ENCODE measurements at regions not wholly inside any gene's neighbourhood (a gene's known extent, or its start where the extent isn't known, plus 50 kb on each side); places are given as distances from the start of the nearest gene placed in this dataset.
A peak's percentile ranks its signal among the peaks of the same experiment; 100 is the strongest.

DNA sequence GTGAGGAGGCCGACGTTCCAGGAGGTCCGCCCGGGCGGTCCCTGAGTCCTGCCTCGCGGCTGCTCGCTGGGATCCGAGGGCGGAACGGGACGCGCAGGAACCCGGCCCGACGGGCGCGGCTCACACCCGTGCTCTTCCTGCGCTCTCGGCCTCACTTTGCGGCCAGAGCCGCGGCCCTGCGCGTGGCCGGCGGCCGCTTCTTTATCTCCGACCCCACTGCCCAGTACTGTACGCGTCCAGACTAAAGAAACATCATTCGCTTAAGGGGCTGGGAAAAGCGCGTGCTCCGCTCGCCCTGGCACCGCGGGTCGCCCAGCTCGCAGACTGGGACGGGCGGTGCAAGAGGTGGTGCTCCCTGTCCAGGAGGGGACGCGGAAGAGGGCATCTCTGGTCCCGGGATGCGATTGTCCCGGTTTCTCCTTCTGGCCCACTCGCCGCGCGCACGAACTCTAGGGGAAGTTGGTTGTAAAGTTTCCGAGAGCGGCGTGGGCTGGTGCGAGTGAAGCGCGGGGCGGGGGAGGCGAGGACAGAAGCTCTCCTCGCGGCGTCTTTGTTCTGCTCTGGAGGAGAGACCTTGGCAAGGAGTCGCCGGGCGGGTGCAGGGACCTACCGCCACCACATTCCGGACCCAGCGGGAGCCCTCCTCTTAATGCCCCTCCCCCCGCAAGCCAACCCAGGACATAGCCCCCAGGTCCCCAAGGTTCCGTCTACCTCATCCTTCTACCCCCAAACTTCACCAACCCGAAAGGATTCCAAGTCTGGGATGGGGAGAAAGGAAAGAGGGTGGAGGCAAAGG lies 71.0 kb downstream of the SOX4 start:
- DNase-seq, result peak in 1 of 2 donors; percentile 29
- peaks cover 0 to 52% of the 10 kb centered on the region in 2 donors for H3K27me3 ChIP-seq
- H3K4me3 ChIP-seq, result peak overlapping the region; percentile 47 to 60
- TF ChIP-seq, protein P1, sequence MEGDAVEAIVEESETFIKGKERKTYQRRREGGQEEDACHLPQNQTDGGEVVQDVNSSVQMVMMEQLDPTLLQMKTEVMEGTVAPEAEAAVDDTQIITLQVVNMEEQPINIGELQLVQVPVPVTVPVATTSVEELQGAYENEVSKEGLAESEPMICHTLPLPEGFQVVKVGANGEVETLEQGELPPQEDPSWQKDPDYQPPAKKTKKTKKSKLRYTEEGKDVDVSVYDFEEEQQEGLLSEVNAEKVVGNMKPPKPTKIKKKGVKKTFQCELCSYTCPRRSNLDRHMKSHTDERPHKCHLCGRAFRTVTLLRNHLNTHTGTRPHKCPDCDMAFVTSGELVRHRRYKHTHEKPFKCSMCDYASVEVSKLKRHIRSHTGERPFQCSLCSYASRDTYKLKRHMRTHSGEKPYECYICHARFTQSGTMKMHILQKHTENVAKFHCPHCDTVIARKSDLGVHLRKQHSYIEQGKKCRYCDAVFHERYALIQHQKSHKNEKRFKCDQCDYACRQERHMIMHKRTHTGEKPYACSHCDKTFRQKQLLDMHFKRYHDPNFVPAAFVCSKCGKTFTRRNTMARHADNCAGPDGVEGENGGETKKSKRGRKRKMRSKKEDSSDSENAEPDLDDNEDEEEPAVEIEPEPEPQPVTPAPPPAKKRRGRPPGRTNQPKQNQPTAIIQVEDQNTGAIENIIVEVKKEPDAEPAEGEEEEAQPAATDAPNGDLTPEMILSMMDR (IDR thresholded peaks at IDR 0.05), result no peak
- intact Hi-C loops (cut with DNase I; ENCODE audit: low total_unique reads), result loop anchor here (10.0 kb wide), 1 partner anchor 70 kb away; the partner anchor contains the start of gene SOX4
- H3K4me1 ChIP-seq, result peaks cover 0 to 31% (median 22%) of the 10 kb centered on the region in 4 donors
- no peaks in the 10 kb centered on the region for H3K36me3 ChIP-seq
- H3K27ac ChIP-seq, result no peak overlapping the region
- H3K9me3 ChIP-seq, result no peaks in the 10 kb centered on the region

DNA sequence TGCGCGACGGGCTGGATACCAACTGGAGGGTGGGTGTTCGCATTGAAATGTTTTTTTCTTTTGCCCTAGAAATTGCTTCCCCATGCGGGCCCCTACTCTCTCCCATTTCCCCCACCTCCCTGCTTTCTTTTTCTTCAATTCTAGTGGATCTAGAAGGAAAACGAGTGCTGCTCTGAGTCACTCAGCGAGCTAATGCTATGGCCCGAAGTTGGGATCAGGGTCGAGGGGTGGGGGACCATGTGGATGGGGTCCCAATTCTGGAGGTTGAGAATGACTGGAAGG lies 71.5 kb downstream of the SOX4 start:
- no peaks in the 10 kb centered on the region for H3K9me3 ChIP-seq
- peaks cover 0 to 31% (median 22%) of the 10 kb centered on the region in 4 donors for H3K4me1 ChIP-seq
- H3K27me3 ChIP-seq, result peaks cover 0 to 52% of the 10 kb centered on the region in 2 donors
- DNase-seq, result no peak
- TF ChIP-seq, protein P1 (IDR thresholded peaks at IDR 0.05), result no peak
- peak overlapping the region; percentile 47 to 60 for H3K4me3 ChIP-seq
- no peak overlapping the region for H3K27ac ChIP-seq
- H3K36me3 ChIP-seq, result no peaks in the 10 kb centered on the region
- intact Hi-C loops (cut with DNase I; ENCODE audit: low total_unique reads), result loop anchor here (10.0 kb wide), 1 partner anchor 70 kb away; the partner anchor contains the start of gene SOX4

DNA sequence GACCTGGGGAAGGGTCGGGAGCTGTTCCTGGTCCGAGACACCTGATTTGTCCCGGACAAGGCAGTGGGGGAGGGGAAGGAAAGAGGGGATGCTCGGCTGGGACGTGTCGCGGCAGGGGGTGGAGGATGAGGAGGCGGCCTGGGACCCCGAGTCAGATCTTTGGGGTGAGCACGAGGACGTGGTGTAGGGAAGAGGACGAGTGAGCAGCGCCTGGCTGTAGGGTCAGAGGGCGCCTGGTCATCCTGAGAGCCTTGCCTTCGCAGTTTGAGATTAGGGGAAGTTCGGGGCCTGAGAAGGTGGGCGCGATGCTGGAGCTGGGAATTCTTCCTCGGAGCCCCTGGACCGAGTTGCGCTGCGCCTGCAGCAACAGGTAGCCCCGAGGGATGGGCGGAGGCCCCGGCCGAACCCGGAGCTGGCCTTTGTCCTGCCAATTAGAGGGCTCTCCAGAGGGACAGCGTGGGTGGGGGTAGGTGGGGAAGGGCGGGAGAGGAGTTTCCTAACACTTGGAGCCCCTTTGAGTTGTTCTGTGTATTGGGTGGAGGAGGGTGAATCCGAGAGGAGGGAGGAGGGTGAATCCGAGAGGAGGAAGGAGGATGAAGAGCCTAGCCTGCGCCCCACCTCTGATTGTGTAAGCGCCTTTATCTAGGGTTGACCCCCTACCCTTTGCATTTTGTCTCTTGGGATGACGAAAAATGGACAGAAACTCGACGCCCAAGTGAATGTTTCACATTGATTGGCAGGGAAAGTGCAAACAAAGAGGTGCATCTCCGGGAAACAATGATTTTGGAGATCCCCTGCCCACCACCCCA lies 72.0 kb downstream of the SOX4 start:
- Histone ChIP-seq H3K27ac (peak overlapping the region; percentile 45 to 61), H3K27me3 (peaks cover 0 to 51% of the 10 kb centered on the region in 2 donors), H3K4me1 (peaks cover 0 to 31% (median 22%) of the 10 kb centered on the region in 4 donors), H3K9me3 (no peaks in the 10 kb centered on the region), H3K4me3 (peak overlapping the region; percentile 47 to 60), H3K36me3 (no peaks in the 10 kb centered on the region)
- no peak for DNase-seq
- TF ChIP-seq, protein P1 (IDR thresholded peaks at IDR 0.05), result no peak
- intact Hi-C loops (cut with DNase I; ENCODE audit: low total_unique reads), result loop anchor here (10.0 kb wide), 1 partner anchor 71 kb away; the partner anchor contains the start of gene SOX4

DNA sequence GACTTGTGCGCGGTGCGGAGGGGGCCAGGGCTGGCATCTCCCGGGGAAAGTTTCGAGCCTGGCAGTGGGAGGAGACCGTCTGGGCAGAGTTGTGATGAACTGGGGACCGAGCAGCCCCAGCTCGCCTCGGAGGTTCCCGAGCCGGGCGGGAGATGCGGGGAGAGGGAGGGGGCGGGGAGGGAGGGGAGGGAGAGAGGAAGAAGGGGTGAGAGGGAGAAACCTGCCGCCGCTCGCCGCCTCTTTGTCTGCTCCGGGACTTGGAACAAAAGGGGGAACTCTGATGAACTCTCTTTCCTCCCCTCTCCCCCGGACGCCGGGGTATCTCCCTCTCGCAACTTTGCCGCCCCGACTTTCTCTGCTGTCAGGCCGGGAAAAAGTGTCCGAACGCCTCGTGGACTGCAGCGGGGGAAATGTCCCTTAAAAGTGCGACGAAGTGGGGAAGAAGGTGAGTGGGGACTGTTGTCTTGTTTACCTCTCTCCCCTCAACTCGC lies 72.7 kb downstream of the SOX4 start:
- Histone ChIP-seq H3K27ac (peak overlapping the region; percentile 45 to 61), H3K27me3 (peaks cover 0 to 45% of the 10 kb centered on the region in 2 donors), H3K4me1 (peaks cover 0 to 31% (median 22%) of the 10 kb centered on the region in 4 donors), H3K4me3 (peak overlapping the region; percentile 47 to 60), H3K36me3 (no peaks in the 10 kb centered on the region), H3K9me3 (no peaks in the 10 kb centered on the region)
- DNase-seq, result no peak
- intact Hi-C loops (cut with DNase I; ENCODE audit: low total_unique reads), result loop anchor here (10.0 kb wide), 1 partner anchor 71 kb away; the partner anchor contains the start of gene SOX4
- TF ChIP-seq, protein P1 (IDR thresholded peaks at IDR 0.05), result no peak

DNA sequence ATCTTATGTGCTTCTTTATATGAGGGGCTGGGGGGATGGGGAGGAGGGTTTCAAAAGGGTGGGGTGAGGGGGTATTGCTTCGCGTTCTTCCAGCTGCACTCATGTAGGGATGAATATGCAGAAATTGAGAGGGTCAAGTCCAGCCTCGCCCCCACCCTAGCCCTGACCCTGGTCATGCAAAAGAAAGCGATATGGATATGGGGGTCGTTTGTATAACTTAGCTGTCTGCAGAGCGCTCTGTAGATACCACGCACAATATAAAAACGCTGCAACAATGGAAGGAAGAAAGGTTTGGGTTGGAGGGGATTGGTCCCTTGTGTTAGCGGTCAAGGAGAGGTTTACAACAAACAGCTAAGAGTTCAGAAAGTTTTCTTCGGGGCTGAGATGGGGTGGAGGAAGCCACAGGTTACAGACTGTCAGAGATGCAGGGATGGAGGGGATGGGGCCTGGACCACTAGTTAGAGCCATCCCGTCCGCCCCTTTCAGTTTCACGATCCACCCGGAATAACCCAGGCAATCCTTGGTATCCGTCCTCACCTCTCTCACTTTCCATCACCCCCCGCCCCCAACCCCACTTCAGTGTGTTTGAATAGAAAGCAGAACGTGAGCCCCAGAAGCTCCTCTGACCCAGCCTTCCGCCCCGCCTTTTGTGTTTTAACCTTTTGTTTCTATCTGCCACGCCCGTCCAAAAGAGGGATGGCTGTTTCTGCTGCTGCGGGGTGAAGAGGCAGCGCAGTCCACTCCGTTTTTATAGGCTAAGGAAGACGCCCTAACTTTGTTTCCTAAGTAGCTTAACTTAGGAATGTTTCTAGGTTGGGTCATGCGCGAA lies 73.5 kb downstream of the SOX4 start:
- TF ChIP-seq, protein P1 (IDR thresholded peaks at IDR 0.05), result no peak
- peak overlapping the region; percentile 47 to 60 for H3K4me3 ChIP-seq
- no peaks in the 10 kb centered on the region for H3K9me3 ChIP-seq
- H3K4me1 ChIP-seq, result peaks cover 0 to 31% (median 22%) of the 10 kb centered on the region in 4 donors
- intact Hi-C loops (cut with DNase I; ENCODE audit: low total_unique reads), result loop anchor here (10.0 kb wide), 1 partner anchor 72 kb away; the partner anchor contains the start of gene SOX4
- no peaks in the 10 kb centered on the region for H3K36me3 ChIP-seq
- peaks cover 0 to 40% of the 10 kb centered on the region in 2 donors for H3K27me3 ChIP-seq
- H3K27ac ChIP-seq, result peak overlapping the region; percentile 45 to 61
- DNase-seq, result no peak
